ENCODE measurements at regions not wholly inside any gene's neighbourhood (a gene's known extent, or its start where the extent isn't known, plus 50 kb on each side); places are given as distances from the start of the nearest gene placed in this dataset.
"Not testable (repeated sequence)": the region's sequence is repeated elsewhere in the genome, so short reads cannot be mapped to it uniquely, and the experiment has no call there.

- no peak for DNase-seq
These were observed 473.1 kb upstream of the PODXL start for GRCh38 chr7:132029369-132030085.

- DNase-seq, result no peak
These were observed 471.9 kb upstream of the PODXL start for GRCh38 chr7:132028144-132028920.

- DNase-seq, result no peak
These were observed 467.9 kb upstream of the PODXL start for GRCh38 chr7:132024290-132024689.

GRCh38 chr7:132023466-132023865 lies 467.0 kb upstream of the PODXL start:
- DNase-seq, result no peak

- no peak for DNase-seq
These were observed 465.8 kb upstream of the PODXL start for GRCh38 chr7:132022188-132022587.

GRCh38 chr7:132019703-132020102 lies 463.3 kb upstream of the PODXL start:
- DNase-seq, result no peak

GRCh38 chr7:132009778-132010177 lies 453.4 kb upstream of the PODXL start:
- no peak for DNase-seq

GRCh38 chr7:132004529-132004928 lies 448.1 kb upstream of the PODXL start:
- DNase-seq, result no peak

- DNase-seq, result no peak
These were observed 446.0 kb upstream of the PODXL start for GRCh38 chr7:132002343-132002968.

GRCh38 chr7:132001146-132001545 lies 444.7 kb upstream of the PODXL start:
- DNase-seq, result no peak

- no peak for DNase-seq
These were observed 442.8 kb upstream of the PODXL start for GRCh38 chr7:131999193-131999592.

- no peak for DNase-seq
These were observed 438.9 kb upstream of the PODXL start for GRCh38 chr7:131995324-131995723.

GRCh38 chr7:131981069-131981468 lies 424.6 kb upstream of the PODXL start:
- DNase-seq, result not testable (repeated sequence)

GRCh38 chr7:131978118-131978517 lies 421.7 kb upstream of the PODXL start:
- DNase-seq, result not testable (repeated sequence)

GRCh38 chr7:131976411-131976810 lies 420.0 kb upstream of the PODXL start:
- DNase-seq, result no peak

GRCh38 chr7:131974671-131975070 lies 418.2 kb upstream of the PODXL start:
- no peak for DNase-seq

- no peak for DNase-seq
These were observed 415.8 kb upstream of the PODXL start for GRCh38 chr7:131972251-131972650.

- peak in 2 of 4 experiments; percentile 4 to 7 for DNase-seq
These were observed 414.2 kb upstream of the PODXL start for GRCh38 chr7:131970602-131971001.

GRCh38 chr7:131969560-131969959 lies 413.1 kb upstream of the PODXL start:
- no peak for DNase-seq

GRCh38 chr7:131967216-131967730 lies 410.8 kb upstream of the PODXL start:
- no peak for DNase-seq

GRCh38 chr7:131964203-131964602 lies 407.8 kb upstream of the PODXL start:
- no peak for DNase-seq

- DNase-seq, result no peak
These were observed 404.7 kb upstream of the PODXL start for GRCh38 chr7:131961054-131961680.

Data from suppressor macrophage (primary cell).